ENCODE measurements at regions not wholly inside any gene's neighbourhood (a gene's known extent, or its start where the extent isn't known, plus 50 kb on each side); places are given as distances from the start of the nearest gene placed in this dataset.

- ChIA-PET POLR2A (no interaction called here), RAD21 (ENCODE audit: low non-redundant PET in 1 of 2, low total read pairs in 2 of 2, uncharacterized antibody in 2 of 2, unreplicated experiment in 2 of 2) (no interaction called here), CTCF (no interaction called here)
- no peak overlapping the region for H3K9ac ChIP-seq (ENCODE audit: low read length)
- intact Hi-C loops (cut with micrococcal nuclease), result no loop called here
- H3K4me1 ChIP-seq (ENCODE audit: control insufficient read depth in 1 of 2, insufficient read depth in 2 of 2, low read length in 2 of 2), result no peaks in the 10 kb centered on the region
- no peaks in the 10 kb centered on the region for H3K79me2 ChIP-seq (ENCODE audit: insufficient read depth, low read length)
- no peaks in the 10 kb centered on the region; the same call in 1 of the 2 replicates for H3K27me3 ChIP-seq (ENCODE audit: insufficient read depth, low read length)
- no TSS peak for BruUV-seq (replicated peaks)
- no peaks in the 10 kb centered on the region for H3K36me3 ChIP-seq (ENCODE audit: control insufficient read depth in 1 of 2, insufficient read depth in 2 of 2, low read length in 2 of 2)
- ATAC-seq (no peak), DNase-seq (ENCODE audit: low read depth, low spot score) (no peak)
- TF ChIP-seq ZBTB33 (IDR thresholded peaks at IDR 0.05; ENCODE audit: extremely low read depth, insufficient replicate concordance, low read length) (no peak), REST (IDR thresholded peaks at IDR 0.05; ENCODE audit: low read depth) (no peak), JUND (IDR thresholded peaks at IDR 0.05) (no peak), ZFX (IDR thresholded peaks at IDR 0.05) (no peak), CTCF (IDR thresholded peaks at IDR 0.05 in 2 of 3, conservative IDR thresholded peaks at IDR 0.05 in 1 of 3; ENCODE audit: borderline replicate concordance in 1 of 3, insufficient read depth in 1 of 3, low read depth in 2 of 3, low read length in 2 of 3) (no peak), MAX (IDR thresholded peaks at IDR 0.05) (no peak), ELF1 (IDR thresholded peaks at IDR 0.05; ENCODE audit: borderline replicate concordance, low read depth) (no peak), FOSL1 (IDR thresholded peaks at IDR 0.05; ENCODE audit: low read depth) (no peak), SRF (IDR thresholded peaks at IDR 0.05; ENCODE audit: low read depth) (no peak), POLR2AphosphoS5 (IDR thresholded peaks at IDR 0.05; ENCODE audit: low read depth, low read length) (no peak), YY1 (IDR thresholded peaks at IDR 0.05; ENCODE audit: extremely low read depth, insufficient replicate concordance, low read depth, low read length) (no peak), SP1 (IDR thresholded peaks at IDR 0.05; ENCODE audit: low read depth) (no peak), CBX3 (IDR thresholded peaks at IDR 0.05; ENCODE audit: low read depth) (no peak), EZH2 (IDR thresholded peaks at IDR 0.05) (no peak)
- H3K27ac ChIP-seq (ENCODE audit: low read depth, low read length), result no peak overlapping the region
- no peak overlapping the region for H3K4me3 ChIP-seq (replicated peaks in 1 of 2; ENCODE audit: low read depth in 1 of 2, low read length in 2 of 2)
- H4K20me1 ChIP-seq (ENCODE audit: insufficient read depth), result no peaks in the 10 kb centered on the region
- H3K9me2 ChIP-seq (ENCODE audit: insufficient read depth), result no peaks in the 10 kb centered on the region
- H3K9me3 ChIP-seq (ENCODE audit: control insufficient read depth in 1 of 2, insufficient read depth in 1 of 2, low read depth in 1 of 2, low read length in 2 of 2), result no peaks in the 10 kb centered on the region; a peak in 1 of 4 replicates
- H3K4me2 ChIP-seq (ENCODE audit: low read length), result no peak overlapping the region
- no peak overlapping the region for H2AFZ ChIP-seq (ENCODE audit: low read depth, low read length, poor library complexity, severe bottlenecking)
These were observed 74.0 kb upstream of the KLF3 start for GRCh38 chr4:38590046-38590445.
